HAP-1 (cell line): ENCODE measurements at regions not wholly inside any gene's neighbourhood (a gene's known extent, or its start where the extent isn't known, plus 50 kb on each side); places are given as distances from the start of the nearest gene placed in this dataset.

Source experiments
- DNase-seq, 2 experiments: peaks; one replicate each; pipeline ENCODE4 v3.0.0-alpha.2; 2016 to 2020; ENCODE audit warnings: low spot score in 2 of 2
- H3K27me3 ChIP-seq: fragments of 250-450 bp; sonication (Bioruptor Pico); 2 replicates; pipeline ENCODE4 v1.5.1; 2020; ENCODE audit warnings: low read depth, mild to moderate bottlenecking, moderate library complexity
- H3K36me3 ChIP-seq: fragments of 250-450 bp; sonication (Bioruptor Pico); replicated peaks from 2 replicates; pipeline ENCODE4 v1.5.1; 2020; ENCODE audit warnings: mild to moderate bottlenecking
- H3K4me1 ChIP-seq: fragments of 250-450 bp; sonication (Bioruptor Pico); 2 replicates; pipeline ENCODE4 v1.5.1; 2020; ENCODE audit warnings: mild to moderate bottlenecking
- H3K4me3 ChIP-seq: fragments of 250-450 bp; sonication (Bioruptor Pico); 2 replicates; pipeline ENCODE4 v1.5.1; 2020; ENCODE audit warnings: mild to moderate bottlenecking, moderate library complexity
- H3K9me3 ChIP-seq: fragments of 250-450 bp; sonication (Bioruptor Pico); 2 replicates; pipeline ENCODE4 v1.5.1; 2020; ENCODE audit warnings: mild to moderate bottlenecking, moderate library complexity
- in situ Hi-C: fragments of 300-500 bp; cut with MboI; formaldehyde crosslinking; loops from 3 replicates; pipeline ENCODE4 v1.14.3; 2020; ENCODE audit warnings: low sequenced_read_pairs, inconsistent platforms, mixed read lengths

- Histone ChIP-seq H3K9me3 (no peaks in the 10 kb centered on the region), H3K27me3 (no peaks in the 10 kb centered on the region), H3K4me3 (no peak overlapping the region), H3K36me3 (no peaks in the 10 kb centered on the region), H3K4me1 (no peaks in the 10 kb centered on the region)
- in situ Hi-C loops: no loop called here
- DNase-seq: no peak
Observed at GRCh38 chr18:28984731-28985130, 807.8 kb upstream of the CDH2 start.

GRCh38 chr18:28974504-28974903 lies 797.6 kb upstream of the CDH2 start:
- H3K36me3 ChIP-seq: no peaks in the 10 kb centered on the region
- H3K9me3 ChIP-seq: no peaks in the 10 kb centered on the region
- DNase-seq: no peak
- in situ Hi-C loops: no loop called here
- no peak overlapping the region for H3K4me3 ChIP-seq
- H3K4me1 ChIP-seq: peaks cover 10% of the 10 kb centered on the region
- H3K27me3 ChIP-seq: no peaks in the 10 kb centered on the region

- no peak overlapping the region for H3K4me3 ChIP-seq
- H3K27me3 ChIP-seq: no peaks in the 10 kb centered on the region
- H3K36me3 ChIP-seq: no peaks in the 10 kb centered on the region
- H3K9me3 ChIP-seq: no peaks in the 10 kb centered on the region
- peaks cover 10% of the 10 kb centered on the region for H3K4me1 ChIP-seq
- no peak for DNase-seq
- in situ Hi-C loops: no loop called here
Observed at GRCh38 chr18:28973324-28973723, 796.4 kb upstream of the CDH2 start.

- Histone ChIP-seq H3K9me3 (no peaks in the 10 kb centered on the region), H3K4me1 (peaks cover 10% of the 10 kb centered on the region), H3K4me3 (no peak overlapping the region), H3K36me3 (no peaks in the 10 kb centered on the region), H3K27me3 (no peaks in the 10 kb centered on the region)
- in situ Hi-C loops: no loop called here
- peak; percentile 15 to 48 for DNase-seq
Observed at GRCh38 chr18:28972333-28972907, 795.5 kb upstream of the CDH2 start.

DNA sequence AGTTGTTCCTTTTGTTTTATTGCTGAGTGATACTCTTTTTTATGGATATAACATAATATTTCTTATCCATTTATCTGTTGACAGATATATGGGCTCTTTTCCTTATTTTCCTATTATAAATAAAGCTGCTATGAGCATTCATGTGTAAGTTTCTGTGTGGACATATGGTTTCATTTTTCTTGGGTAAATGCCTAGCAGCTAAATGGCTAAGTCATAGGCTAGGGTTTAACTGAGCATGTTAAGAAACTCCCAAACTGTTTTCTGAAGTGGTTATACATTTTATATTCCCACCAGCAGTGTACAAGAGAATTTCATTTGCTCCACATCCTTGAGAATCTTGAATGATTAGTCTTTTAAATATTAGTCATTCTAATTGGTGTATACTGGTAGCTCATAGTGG lies 786.6 kb upstream of the CDH2 start:
- no peak for DNase-seq
- H3K36me3 ChIP-seq: no peaks in the 10 kb centered on the region
- no peaks in the 10 kb centered on the region for H3K27me3 ChIP-seq
- in situ Hi-C loops: no loop called here
- peaks cover 17% of the 10 kb centered on the region for H3K4me1 ChIP-seq
- no peaks in the 10 kb centered on the region for H3K9me3 ChIP-seq
- H3K4me3 ChIP-seq: no peak overlapping the region

DNA sequence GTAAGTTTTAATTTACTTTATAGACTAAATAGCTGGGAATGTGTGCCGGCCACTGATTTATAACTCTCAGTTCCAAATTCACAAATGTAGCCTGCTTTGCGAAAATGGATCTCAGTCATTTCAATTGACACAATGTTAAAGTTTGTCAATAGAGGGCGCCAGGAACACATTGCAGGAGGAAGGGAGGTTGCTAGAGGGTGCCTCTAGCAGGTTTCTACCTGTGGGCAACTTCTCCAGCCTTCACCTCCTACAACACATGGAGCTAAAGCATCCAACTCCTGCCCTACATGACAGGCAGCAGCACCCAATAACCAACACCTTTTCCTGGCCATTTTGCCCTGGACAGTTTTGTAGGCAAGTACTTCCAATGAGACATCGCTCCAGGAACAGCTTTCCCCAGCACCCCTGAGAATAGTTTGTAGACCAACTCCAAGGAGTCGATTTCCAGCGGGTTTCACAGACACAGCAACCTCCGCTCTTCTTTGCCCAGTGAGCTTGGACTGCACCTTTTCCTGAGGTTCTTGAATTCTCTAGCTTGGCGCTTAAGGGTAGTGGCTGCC lies 784.8 kb upstream of the CDH2 start:
- in situ Hi-C loops: no loop called here
- Histone ChIP-seq H3K9me3 (no peaks in the 10 kb centered on the region), H3K27me3 (no peaks in the 10 kb centered on the region), H3K4me3 (no peak overlapping the region), H3K4me1 (peaks cover 17% of the 10 kb centered on the region), H3K36me3 (no peaks in the 10 kb centered on the region)
- DNase-seq: peak; percentile 63 to 64

- DNase-seq: no peak
Observed at GRCh38 chr18:28960146-28960545, 783.2 kb upstream of the CDH2 start.

GRCh38 chr18:28952339-28952738 lies 775.4 kb upstream of the CDH2 start:
- in situ Hi-C loops: no loop called here

More at GRCh38 chr18:28960146-28960545, 783.2 kb upstream of the CDH2 start:
- Histone ChIP-seq H3K36me3 (no peaks in the 10 kb centered on the region), H3K4me1 (peaks cover 17% of the 10 kb centered on the region), H3K9me3 (no peaks in the 10 kb centered on the region), H3K4me3 (no peak overlapping the region), H3K27me3 (no peaks in the 10 kb centered on the region)
- in situ Hi-C loops: no loop called here

GRCh38 chr18:28947900-28948299 lies 771.0 kb upstream of the CDH2 start:
- no peak for DNase-seq
- no peaks in the 10 kb centered on the region for H3K36me3 ChIP-seq
- no peaks in the 10 kb centered on the region for H3K27me3 ChIP-seq
- H3K4me1 ChIP-seq: no peaks in the 10 kb centered on the region
- in situ Hi-C loops: no loop called here
- H3K4me3 ChIP-seq: no peak overlapping the region
- peaks cover 3% of the 10 kb centered on the region; the same call in 1 of the 2 replicates for H3K9me3 ChIP-seq

More at GRCh38 chr18:28952339-28952738, 775.4 kb upstream of the CDH2 start:
- Histone ChIP-seq H3K9me3 (peaks cover 3% of the 10 kb centered on the region; the same call in 1 of the 2 replicates), H3K36me3 (no peaks in the 10 kb centered on the region), H3K4me3 (no peak overlapping the region), H3K4me1 (no peaks in the 10 kb centered on the region), H3K27me3 (no peaks in the 10 kb centered on the region)
- no peak for DNase-seq

- no peaks in the 10 kb centered on the region for H3K9me3 ChIP-seq
- no peaks in the 10 kb centered on the region for H3K27me3 ChIP-seq
- no peaks in the 10 kb centered on the region for H3K36me3 ChIP-seq
- in situ Hi-C loops: no loop called here
- no peaks in the 10 kb centered on the region for H3K4me1 ChIP-seq
- no peak overlapping the region for H3K4me3 ChIP-seq
- no peak for DNase-seq
Observed at GRCh38 chr18:28946471-28946870, 769.5 kb upstream of the CDH2 start.

- Histone ChIP-seq H3K4me3 (no peak overlapping the region), H3K9me3 (no peaks in the 10 kb centered on the region), H3K36me3 (no peaks in the 10 kb centered on the region), H3K27me3 (no peaks in the 10 kb centered on the region), H3K4me1 (no peaks in the 10 kb centered on the region)
- in situ Hi-C loops: no loop called here
- no peak for DNase-seq
Observed at GRCh38 chr18:28922936-28923335, 746.0 kb upstream of the CDH2 start.

GRCh38 chr18:28916456-28916855 lies 739.5 kb upstream of the CDH2 start:
- no peaks in the 10 kb centered on the region for H3K9me3 ChIP-seq
- no peak overlapping the region for H3K4me3 ChIP-seq
- no peaks in the 10 kb centered on the region for H3K36me3 ChIP-seq
- DNase-seq: no peak
- H3K4me1 ChIP-seq: no peaks in the 10 kb centered on the region
- in situ Hi-C loops: no loop called here
- no peaks in the 10 kb centered on the region for H3K27me3 ChIP-seq

DNA sequence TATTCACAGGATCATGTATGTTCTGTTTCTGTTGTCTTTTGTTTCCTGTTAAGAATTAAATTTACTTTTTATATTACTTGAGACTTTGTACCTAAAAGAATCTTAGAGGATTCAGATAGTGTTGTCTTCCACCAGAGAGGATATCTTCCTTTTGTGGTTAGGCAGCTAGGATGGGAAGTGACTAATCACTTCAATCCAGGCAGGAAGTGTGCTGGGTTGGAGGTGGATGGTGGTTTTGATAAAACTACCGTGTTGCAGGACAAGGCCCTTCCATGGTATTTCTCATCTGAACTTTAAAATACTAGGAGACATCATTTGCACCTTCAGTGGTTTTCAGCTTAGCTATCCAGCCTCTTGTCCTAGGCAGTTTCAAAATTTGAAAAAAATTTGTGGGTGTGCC lies 728.6 kb upstream of the CDH2 start:
- no peak for DNase-seq
- peaks cover 12% of the 10 kb centered on the region for H3K4me1 ChIP-seq
- H3K36me3 ChIP-seq: no peaks in the 10 kb centered on the region
- no peaks in the 10 kb centered on the region for H3K27me3 ChIP-seq
- in situ Hi-C loops: no loop called here
- no peak overlapping the region for H3K4me3 ChIP-seq
- no peaks in the 10 kb centered on the region for H3K9me3 ChIP-seq

DNA sequence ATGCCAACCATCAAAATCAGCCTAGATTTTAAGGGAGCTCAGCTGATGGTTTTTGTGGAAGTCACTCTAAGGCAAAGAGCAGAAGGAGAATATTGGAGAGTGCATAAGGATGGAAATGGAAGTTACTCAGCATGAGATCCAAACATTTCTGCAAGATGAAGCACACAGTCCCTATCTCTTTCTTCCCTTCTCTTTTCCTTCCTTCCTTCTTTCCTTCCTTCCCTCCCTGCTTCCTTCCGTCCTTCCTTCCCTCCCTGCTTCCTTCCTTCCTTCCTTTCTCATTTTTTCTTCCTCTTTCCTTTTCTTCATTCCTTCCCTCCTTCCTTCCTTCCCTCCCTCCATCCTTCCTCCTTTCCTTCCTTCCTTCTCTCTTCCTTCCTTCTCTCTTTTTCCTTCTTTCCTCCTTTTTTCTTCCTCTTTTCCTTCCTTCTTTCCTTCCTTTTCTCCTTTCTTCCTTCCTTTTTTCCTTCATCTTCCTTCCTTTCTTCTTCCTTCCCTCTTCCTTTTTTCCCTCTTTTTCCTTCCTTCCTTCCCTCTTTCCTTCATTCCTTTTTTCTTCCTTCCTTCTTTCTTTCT lies 727.9 kb upstream of the CDH2 start:
- in situ Hi-C loops: no loop called here
- no peaks in the 10 kb centered on the region for H3K36me3 ChIP-seq
- peaks cover 12% of the 10 kb centered on the region for H3K4me1 ChIP-seq
- no peak for DNase-seq
- H3K9me3 ChIP-seq: no peaks in the 10 kb centered on the region
- no peaks in the 10 kb centered on the region for H3K27me3 ChIP-seq
- no peak overlapping the region for H3K4me3 ChIP-seq
